22Rv1 (cell line): ENCODE measurements at regions not wholly inside any gene's neighbourhood (a gene's known extent, or its start where the extent isn't known, plus 50 kb on each side); places are given as distances from the start of the nearest gene placed in this dataset.

Experiments
- CTCF ChIP-seq: fragments of 450-650 bp; IDR thresholded peaks from 2 replicates; pipeline ENCODE4 v1.5.1; 2017; ENCODE audit warnings: mild to moderate bottlenecking
- ZFX ChIP-seq: fragments of 450-650 bp; IDR thresholded peaks from 2 replicates; pipeline ENCODE4 v1.6.1; 2017; ENCODE audit warnings: antibody characterized with exemption, borderline replicate concordance

- no peak for TF ChIP-seq CTCF
- TF ChIP-seq ZFX, result no peak
Observed at GRCh38 chr1:96918406-96918805, 196.8 kb downstream of the PTBP2 start.
